Coronary artery (tissue), 2 donors: ENCODE measurements at regions not wholly inside any gene's neighbourhood (a gene's known extent, or its start where the extent isn't known, plus 50 kb on each side); places are given as distances from the start of the nearest gene placed in this dataset.

Source experiments
- DNase-seq: peaks from one replicate; pipeline ENCODE4 v3.0.0-alpha.2; 2017; ENCODE audit warnings: low spot score
- H3K27ac ChIP-seq, 2 donors: fragments of 200-600 bp; sonication (generic); one replicate each; pipeline ENCODE4 v1.5.1; 2016 to 2019
- H3K4me3 ChIP-seq: fragments of 200-600 bp; sonication (generic); 2 replicates; pipeline ENCODE4 v1.5.1; 2016; ENCODE audit warnings: mild to moderate bottlenecking, moderate library complexity
- CTCF ChIP-seq: fragments of 200-600 bp; sonication (generic); IDR thresholded peaks from one replicate; pipeline ENCODE4 v1.5.1; 2019; ENCODE audit warnings: antibody characterized with exemption

GRCh38 chr3:80010021-80010571, 242.3 kb upstream of the ROBO1 start:
- no peak for DNase-seq
- Histone ChIP-seq H3K4me3 (no peak overlapping the region), H3K27ac (no peak overlapping the region)
- no peak for TF ChIP-seq CTCF

- no peak for TF ChIP-seq CTCF
- H3K4me3 ChIP-seq = no peak overlapping the region
Measured at GRCh38 chr3:80007522-80007921, 239.7 kb upstream of the ROBO1 start.

GRCh38 chr3:80006315-80006714, 238.5 kb upstream of the ROBO1 start:
- no peak overlapping the region for H3K4me3 ChIP-seq
- no peak for DNase-seq
- TF ChIP-seq CTCF = no peak

More at GRCh38 chr3:80007522-80007921, 239.7 kb upstream of the ROBO1 start:
- H3K27ac ChIP-seq = no peak overlapping the region
- DNase-seq = no peak

GRCh38 chr3:80000022-80000421, 232.2 kb upstream of the ROBO1 start:
- DNase-seq = no peak
- TF ChIP-seq CTCF = no peak
- H3K4me3 ChIP-seq = no peak overlapping the region

More at GRCh38 chr3:80006315-80006714, 238.5 kb upstream of the ROBO1 start:
- no peak overlapping the region for H3K27ac ChIP-seq

GRCh38 chr3:79994397-79994796, 226.6 kb upstream of the ROBO1 start:
- no peak for DNase-seq
- Histone ChIP-seq H3K4me3 (no peak overlapping the region), H3K27ac (no peak overlapping the region)
- no peak for TF ChIP-seq CTCF

More at GRCh38 chr3:80000022-80000421, 232.2 kb upstream of the ROBO1 start:
- no peak overlapping the region for H3K27ac ChIP-seq

- DNase-seq = no peak
- Histone ChIP-seq H3K4me3 (no peak overlapping the region), H3K27ac (no peak overlapping the region)
- no peak for TF ChIP-seq CTCF
Measured at GRCh38 chr3:79986338-79986737, 218.5 kb upstream of the ROBO1 start.

GRCh38 chr3:79985816-79986215, 218.0 kb upstream of the ROBO1 start:
- TF ChIP-seq CTCF = no peak
- Histone ChIP-seq H3K4me3 (no peak overlapping the region), H3K27ac (no peak overlapping the region)
- DNase-seq = no peak
